AG04450 (cell line): ENCODE measurements at regions not wholly inside any gene's neighbourhood (a gene's known extent, or its start where the extent isn't known, plus 50 kb on each side); places are given as distances from the start of the nearest gene placed in this dataset.

ENCODE experiments used
- CTCF ChIA-PET: fragments of 300-600, 350-600 bp; formaldehyde crosslinking; extraction: SDS; loops from one replicate; lab custom pipeline; 2022; ENCODE audit warnings: antibody characterized with exemption, inconsistent platforms; lab: Charles Lee
- POLR2A ChIA-PET: fragments of 350-600 bp; formaldehyde crosslinking; extraction: SDS; loops from one replicate; lab custom pipeline; 2021; ENCODE audit warnings: antibody characterized with exemption, inconsistent platforms; lab: Yijun Ruan, JAX
- DNase-seq: peaks from one replicate; pipeline ENCODE4 v3.0.0-alpha.2; 2011; ENCODE audit warnings: low read depth, low spot score
- H3K27ac ChIP-seq: one replicate; pipeline ENCODE4 v1.5.1; 2012; ENCODE audit warnings: low read depth, low read length, control low read depth
- H3K27me3 ChIP-seq: one replicate; pipeline ENCODE4 v1.6.0; 2012; ENCODE audit warnings: low read length; ENCODE audit not compliant: control insufficient read depth, insufficient read depth
- H3K4me3 ChIP-seq: 2 replicates; pipeline ENCODE4 v1.5.1; 2011; ENCODE audit warnings: mild to moderate bottlenecking, low read depth, low read length, control low read depth
- H3K9me3 ChIP-seq: 2 replicates; pipeline ENCODE4 v1.5.1; 2012; ENCODE audit warnings: low read length; ENCODE audit not compliant: control insufficient read depth, insufficient read depth
- CTCF ChIP-seq: IDR thresholded peaks from 2 replicates; pipeline ENCODE4 v1.5.1; 2011; ENCODE audit warnings: low read depth, low read length, control low read depth, inconsistent platforms

GRCh38 chr16:9412915-9413264, 321.4 kb downstream of the HAPSTR1 start:
- DNase-seq, result no peak
- Histone ChIP-seq H3K9me3 (peaks cover 21% of the 10 kb centered on the region; the same call in 1 of the 2 replicates), H3K4me3 (no peak overlapping the region), H3K27me3 (no peaks in the 10 kb centered on the region), H3K27ac (no peak overlapping the region)
- ChIA-PET POLR2A (no interaction called here), CTCF (no interaction called here)
- no peak for TF ChIP-seq CTCF

- no peak overlapping the region for H3K27ac ChIP-seq
- TF ChIP-seq CTCF, result no peak
- POLR2A ChIA-PET, result no interaction called here
- H3K4me3 ChIP-seq, result no peak overlapping the region
- CTCF ChIA-PET, result no interaction called here
- no peak for DNase-seq
- H3K9me3 ChIP-seq, result peaks cover 26% of the 10 kb centered on the region
- H3K27me3 ChIP-seq, result no peaks in the 10 kb centered on the region
Observed at GRCh38 chr16:9415545-9415944, 324.1 kb downstream of the HAPSTR1 start.

- peaks cover 26% of the 10 kb centered on the region for H3K9me3 ChIP-seq
- H3K4me3 ChIP-seq, result no peak overlapping the region
- POLR2A ChIA-PET, result no interaction called here
- CTCF ChIA-PET, result no interaction called here
- TF ChIP-seq CTCF, result no peak
- DNase-seq, result no peak
- no peak overlapping the region for H3K27ac ChIP-seq
- no peaks in the 10 kb centered on the region for H3K27me3 ChIP-seq
Observed at GRCh38 chr16:9417898-9418297, 326.5 kb downstream of the HAPSTR1 start.

GRCh38 chr16:9419161-9419560, 327.7 kb downstream of the HAPSTR1 start:
- Histone ChIP-seq H3K4me3 (no peak overlapping the region), H3K27me3 (no peaks in the 10 kb centered on the region), H3K27ac (no peak overlapping the region), H3K9me3 (peaks cover 28% of the 10 kb centered on the region)
- no peak for DNase-seq
- ChIA-PET CTCF (no interaction called here), POLR2A (no interaction called here)
- no peak for TF ChIP-seq CTCF

- ChIA-PET CTCF (no interaction called here), POLR2A (no interaction called here)
- no peak overlapping the region for H3K27ac ChIP-seq
- H3K9me3 ChIP-seq, result peaks cover 22% of the 10 kb centered on the region
- TF ChIP-seq CTCF, result no peak
- DNase-seq, result no peak
- no peak overlapping the region for H3K4me3 ChIP-seq
- no peaks in the 10 kb centered on the region for H3K27me3 ChIP-seq
Observed at GRCh38 chr16:9422762-9423513, 331.5 kb downstream of the HAPSTR1 start.
